GM12878 (cell line): ENCODE measurements at regions not wholly inside any gene's neighbourhood (a gene's known extent, or its start where the extent isn't known, plus 50 kb on each side); places are given as distances from the start of the nearest gene placed in this dataset.

Source experiments
- ATAC-seq: fragments of 200-7000 bp; cut with Tn5 transposase; 3 replicates; pipeline ENCODE4 v1.9.1; 2020; ENCODE audit warnings: mild to moderate bottlenecking, moderate library complexity
- BruUV-seq: library from RNA; stranded (reverse); fragments of 400-500 nt; replicated peaks from 2 replicates; lab custom pipeline; 2021; lab: Mats Ljungman, UMichigan
- CTCF ChIA-PET: fragments of 300-600 bp; sonication (Branson Sonifier 250); formaldehyde crosslinking; extraction: SDS; loops from one replicate; lab custom pipeline; 2021; ENCODE audit warnings: inconsistent platforms; lab: Yijun Ruan, JAX
- POLR2A ChIA-PET: fragments of 350-600 bp; formaldehyde crosslinking; extraction: SDS; loops from one replicate; lab custom pipeline; 2021; ENCODE audit warnings: inconsistent platforms; lab: Charles Lee
- RAD21 ChIA-PET: fragments of 300-600 bp; sonication (Branson Sonifier 250); formaldehyde crosslinking; loops from one replicate; lab custom pipeline; 2023; ENCODE audit warnings: antibody characterized with exemption; ENCODE audit not compliant: unreplicated experiment; lab: Charles Lee
- SMC1A ChIA-PET: fragments of 300-600 bp; sonication (Branson Sonifier 250); formaldehyde crosslinking; loops from one replicate; lab custom pipeline; 2023; ENCODE audit not compliant: unreplicated experiment, uncharacterized antibody; lab: Charles Lee
- DNase-seq: peaks from one replicate; pipeline ENCODE4 v3.0.0-alpha.2; 2011; ENCODE audit warnings: low read depth, low spot score
- FAIRE-seq: peaks from 3 replicates; lab custom pipeline; 2011; peaks lifted over from hg19 to GRCh38; lab: Jason Lieb, UNC
- H2AFZ ChIP-seq: 2 replicates; pipeline ENCODE4 v1.6.0; 2011; ENCODE audit warnings: low read depth, low read length, control low read depth; ENCODE audit not compliant: control insufficient read depth
- H3K27ac ChIP-seq: 2 replicates; pipeline ENCODE4 v1.5.1; 2011; ENCODE audit warnings: control low read depth; ENCODE audit not compliant: control insufficient read depth, insufficient read depth
- H3K27me3 ChIP-seq, 2 experiments: replicated peaks in 1 of 2; 2 replicates each; pipeline versions ENCODE4 v1.6.0 to v1.6.1; 2011; ENCODE audit warnings: low read length in 1 of 2; ENCODE audit not compliant: control insufficient read depth in 2 of 2, insufficient read depth in 2 of 2
- H3K36me3 ChIP-seq, 2 experiments: 2 replicates each; pipeline ENCODE4 v1.5.1; 2011; ENCODE audit warnings: low read length in 1 of 2; ENCODE audit not compliant: control insufficient read depth in 2 of 2, insufficient read depth in 2 of 2
- H3K4me1 ChIP-seq: 2 replicates; pipeline ENCODE4 v1.6.1; 2011; ENCODE audit warnings: mild to moderate bottlenecking, low read length, moderate library complexity, mixed read lengths; ENCODE audit not compliant: control insufficient read depth, insufficient read depth
- H3K4me2 ChIP-seq: 2 replicates; pipeline ENCODE4 v1.6.0; 2011; ENCODE audit warnings: control low read depth; ENCODE audit not compliant: control insufficient read depth, insufficient read depth
- H3K4me3 ChIP-seq: fragments of 200-600 bp; sonication (generic); 2 replicates; pipeline ENCODE4 v1.5.1; 2016
- H3K79me2 ChIP-seq: 2 replicates; pipeline ENCODE4 v1.6.0; 2011; ENCODE audit warnings: low read length; ENCODE audit not compliant: control insufficient read depth, insufficient read depth
- H3K9ac ChIP-seq: 2 replicates; pipeline ENCODE4 v1.8.0; 2011; ENCODE audit warnings: low read length, control low read depth, mixed read lengths; ENCODE audit not compliant: control insufficient read depth, insufficient read depth
- H3K9me3 ChIP-seq: replicated peaks from 3 replicates; pipeline ENCODE4 v1.5.1; 2011; ENCODE audit warnings: mild to moderate bottlenecking, low read length; ENCODE audit not compliant: control insufficient read depth, insufficient read depth
- H4K20me1 ChIP-seq: 2 replicates; pipeline ENCODE4 v1.6.0; 2011; ENCODE audit not compliant: control insufficient read depth, insufficient read depth
- ASH2L ChIP-seq: fragments of 300-600, 200-600 bp; sonication (generic); IDR thresholded peaks from 2 replicates; pipeline ENCODE4 v1.6.1; 2017; ENCODE audit warnings: low read depth, mild to moderate bottlenecking, borderline replicate concordance
- BCLAF1 ChIP-seq: fragments of 450-650 bp; IDR thresholded peaks from 2 replicates; pipeline ENCODE4 v1.6.1; 2017; ENCODE audit warnings: antibody characterized with exemption, mild to moderate bottlenecking, moderate library complexity
- CHD4 ChIP-seq: fragments of 200-600 bp; sonication (generic); IDR thresholded peaks from 2 replicates; pipeline ENCODE4 v1.6.1; 2016; ENCODE audit warnings: mild to moderate bottlenecking
- EGR1 ChIP-seq, 2 experiments: IDR thresholded peaks; 1 replicate in 1 of 2; 2 replicates in 1 of 2; pipeline ENCODE4 v1.6.1; 2011 to 2012; ENCODE audit warnings: low read depth in 2 of 2, low read length in 2 of 2, borderline replicate concordance in 1 of 2, mild to moderate bottlenecking in 1 of 2, moderate library complexity in 1 of 2
- EP300 ChIP-seq, 2 experiments: fragments of 150-350 bp in 1 of 2; IDR thresholded peaks; 2 replicates each; pipeline ENCODE4 v1.6.1; 2011 to 2012; ENCODE audit warnings: low read depth in 2 of 2, low read length in 2 of 2, borderline replicate concordance in 1 of 2, improper control_type of control experiment in 1 of 2, inconsistent platforms in 1 of 2; ENCODE audit not compliant: control insufficient read depth in 1 of 2
- MEF2A ChIP-seq: IDR thresholded peaks from 2 replicates; pipeline ENCODE4 v1.6.1; 2011; ENCODE audit warnings: low read depth, mild to moderate bottlenecking, low read length, moderate library complexity; ENCODE audit not compliant: insufficient read depth
- RAD21 ChIP-seq: IDR thresholded peaks from 2 replicates; pipeline ENCODE4 v1.6.1; 2011; ENCODE audit warnings: mild to moderate bottlenecking, low read depth, low read length, moderate library complexity; ENCODE audit not compliant: insufficient read depth
- REST ChIP-seq: IDR thresholded peaks from 2 replicates; pipeline ENCODE4 v1.6.1; 2012; ENCODE audit warnings: mild to moderate bottlenecking, low read depth, low read length
- SIN3A ChIP-seq: IDR thresholded peaks from 2 replicates; pipeline ENCODE4 v1.6.1; 2012; ENCODE audit warnings: low read depth, low read length, improper control_type of control experiment
- SIX5 ChIP-seq: IDR thresholded peaks from 2 replicates; pipeline ENCODE4 v1.6.1; 2011; ENCODE audit warnings: mild to moderate bottlenecking, low read depth, low read length, moderate library complexity; ENCODE audit not compliant: severe bottlenecking
- SP1 ChIP-seq: IDR thresholded peaks from one replicate; pipeline ENCODE4 v1.6.1; 2011; ENCODE audit warnings: low read depth, low read length
- TCF3 ChIP-seq: IDR thresholded peaks from 2 replicates; pipeline ENCODE4 v1.6.1; 2012; ENCODE audit warnings: low read depth, mild to moderate bottlenecking, low read length, borderline replicate concordance; ENCODE audit not compliant: insufficient read depth
- WGBS: methylation state at CpG from one replicate; pipeline ENCODE4 v1.1.6; 2016; ENCODE audit warnings: low lambda C conversion rate; ENCODE audit not compliant: insufficient replicate concordance, insufficient coverage; ENCODE audit errors: missing lambda C conversion rate; 5-methylcytosine and 5-hydroxymethylcytosine counted together
- in situ Hi-C: fragments of 300-500 bp; cut with MboI; formaldehyde crosslinking; loops from 9 replicates; pipeline ENCODE4 v1.14.3; 2018; ENCODE audit warnings: mixed read lengths
- intact Hi-C: fragments of 100-400 bp; cut with micrococcal nuclease; formaldehyde crosslinking; loops from one replicate; pipeline ENCODE4 v1.14.2; 2022; ENCODE audit not compliant: unreplicated experiment

- 42% methylated on average over 7 of the region's 7 CpGs for WGBS
- TF ChIP-seq CHD4 (no peak), EP300 (IDR thresholded peaks at IDR 0.05; ENCODE audit: borderline replicate concordance in 1 of 2, control insufficient read depth in 1 of 2, low read depth in 2 of 2, low read length in 2 of 2) (no peak), MEF2A (no peak), TCF3 (no peak), SP1 (no peak), ASH2L (no peak)
- Histone ChIP-seq H3K79me2 (no peaks in the 10 kb centered on the region), H3K36me3 (no peaks in the 10 kb centered on the region), H3K9ac (no peak overlapping the region), H3K9me3 (no peaks in the 10 kb centered on the region), H3K4me2 (no peak overlapping the region), H3K4me1 (no peaks in the 10 kb centered on the region), H2AFZ (no peak overlapping the region), H3K4me3 (no peak overlapping the region), H4K20me1 (no peaks in the 10 kb centered on the region), H3K27ac (no peak overlapping the region), H3K27me3 (no peaks in the 10 kb centered on the region)
- in situ Hi-C loops: no loop called here
- ATAC-seq: no peak
- ChIA-PET SMC1A (no interaction called here), POLR2A (no interaction called here), CTCF (no interaction called here), RAD21 (no interaction called here)
- FAIRE-seq: no peak
- intact Hi-C loops: no loop called here
- no peak for DNase-seq
- BruUV-seq: no TSS peak
These were observed 255.9 kb upstream of the GLI3 start for GRCh38 chr7:42492920-42493319.

GRCh38 chr7:42491106-42491505 lies 254.1 kb upstream of the GLI3 start:
- no peaks in the 10 kb centered on the region for H3K27me3 ChIP-seq
- DNase-seq (no peak), ATAC-seq (no peak), FAIRE-seq (no peak)
- H3K4me3 ChIP-seq: no peak overlapping the region
- ChIA-PET RAD21 (no interaction called here), SMC1A (no interaction called here), POLR2A (no interaction called here), CTCF (no interaction called here)
- H3K9me3 ChIP-seq: no peaks in the 10 kb centered on the region
- no peak overlapping the region for H3K9ac ChIP-seq
- H3K79me2 ChIP-seq: no peaks in the 10 kb centered on the region
- no peaks in the 10 kb centered on the region for H4K20me1 ChIP-seq
- in situ Hi-C loops: no loop called here
- H3K4me2 ChIP-seq: no peak overlapping the region
- H3K36me3 ChIP-seq: no peaks in the 10 kb centered on the region
- intact Hi-C loops: no loop called here
- no peak overlapping the region for H3K27ac ChIP-seq
- no peak overlapping the region for H2AFZ ChIP-seq
- H3K4me1 ChIP-seq: no peaks in the 10 kb centered on the region
- BruUV-seq: no TSS peak
- 9% methylated on average over 3 of the region's 3 CpGs for WGBS
- TF ChIP-seq EGR1 (IDR thresholded peaks at IDR 0.05; ENCODE audit: borderline replicate concordance in 1 of 2, low read depth in 2 of 2, low read length in 2 of 2) (no peak), REST (no peak), SIX5 (no peak), BCLAF1 (no peak), RAD21 (no peak), SIN3A (no peak)
